ENCODE measurements at regions not wholly inside any gene's neighbourhood (a gene's known extent, or its start where the extent isn't known, plus 50 kb on each side); places are given as distances from the start of the nearest gene placed in this dataset.

- Mint-ChIP-seq H3K36me3 (ENCODE audit: insufficient read depth in 1 of 3, low read depth in 3 of 3) (no peaks in the 10 kb centered on the region; a peak in 1 of 7 replicates), H3K27me3 (ENCODE audit: low read depth) (no peaks in the 10 kb centered on the region), H3K4me3 (no peak overlapping the region), H3K9me3 (peaks cover 0 to 1% of the 10 kb centered on the region in 2 experiments; a peak in 1 of 5 replicates), H3K27ac (no peak overlapping the region; a peak in 1 of 7 replicates), H3K4me1 (0 out of 4 replicates have a peak, but pooled peaks cover 0 to 3% of the 10 kb centered on the region in 2 experiments)
- H3K9ac ChIP-seq (ENCODE audit: extremely low read depth, insufficient read length, low read length), result no peak overlapping the region
- H4K5ac ChIP-seq (ENCODE audit: insufficient read length, low read depth, low read length), result no peak overlapping the region
- H3K23me2 ChIP-seq (ENCODE audit: insufficient read length, low read depth, low read length, poor library complexity, severe bottlenecking), result no peaks in the 10 kb centered on the region
- H4K91ac ChIP-seq (ENCODE audit: insufficient read length, low read depth, low read length), result no peak overlapping the region
- H3K14ac ChIP-seq (ENCODE audit: insufficient read depth, low read length), result no peak overlapping the region
- no peaks in the 10 kb centered on the region for H3K79me1 ChIP-seq (ENCODE audit: insufficient read depth, low read depth, low read length, poor library complexity, severe bottlenecking)
- H3K4me2 ChIP-seq (ENCODE audit: insufficient read depth, insufficient read length, low read length), result no peak overlapping the region
- H3K23ac ChIP-seq (ENCODE audit: insufficient read length, low read depth, low read length), result no peak overlapping the region
- DNase-seq, result no peak
- no peaks in the 10 kb centered on the region for H3K4me1 ChIP-seq (ENCODE audit: insufficient read depth, low read length)
- H3K18ac ChIP-seq (ENCODE audit: insufficient read length, low read depth, low read length), result no peak overlapping the region
- H3K56ac ChIP-seq (ENCODE audit: insufficient read length, low read depth, low read length), result no peak overlapping the region
- no peaks in the 10 kb centered on the region for H3K27me3 ChIP-seq (ENCODE audit: insufficient read depth, low read length)
- no peaks in the 10 kb centered on the region for H3K79me2 ChIP-seq (ENCODE audit: insufficient read depth, low read length)
- no peak overlapping the region for H2BK5ac ChIP-seq (ENCODE audit: insufficient read length, low read length)
- H4K8ac ChIP-seq (replicated peaks; ENCODE audit: insufficient read length, low read depth, low read length), result no peak overlapping the region
- no peak overlapping the region for H2BK15ac ChIP-seq (ENCODE audit: low read depth, low read length)
- no peak overlapping the region for H3K4ac ChIP-seq (ENCODE audit: low read depth, low read length)
- H2BK120ac ChIP-seq (ENCODE audit: low read depth, low read length, poor library complexity, severe bottlenecking), result no peak overlapping the region
- no peak overlapping the region for H2AK5ac ChIP-seq (ENCODE audit: insufficient read length, low read length)
- H2BK20ac ChIP-seq (ENCODE audit: low read depth, low read length, poor library complexity, severe bottlenecking), result no peak overlapping the region
- no peak overlapping the region for H3T11ph ChIP-seq (ENCODE audit: low read length)
- no peak overlapping the region for H3K27ac ChIP-seq (ENCODE audit: insufficient read length, low read depth, low read length)
- no peak overlapping the region for H2BK12ac ChIP-seq (ENCODE audit: insufficient read length, low read depth, low read length)
- no peak overlapping the region for H2AFZ ChIP-seq (ENCODE audit: low read length)
- no CpG with 5 or more reads among the region's 6 CpGs for WGBS (ENCODE audit: extremely low coverage, insufficient read length, low lambda C conversion rate)
- no peaks in the 10 kb centered on the region for H3K9me3 ChIP-seq (ENCODE audit: control insufficient read depth, low read depth, low read length)
- no peak for TF ChIP-seq CTCF (conservative IDR thresholded peaks at IDR 0.05)
- H4K20me1 ChIP-seq (ENCODE audit: control insufficient read depth, insufficient read depth, insufficient read length), result no peaks in the 10 kb centered on the region
Observed at GRCh38 chr5:13427827-13428557, 516.5 kb downstream of the DNAH5 start.
